HG03571 (cell line): ENCODE measurements at regions not wholly inside any gene's neighbourhood (a gene's known extent, or its start where the extent isn't known, plus 50 kb on each side); places are given as distances from the start of the nearest gene placed in this dataset.
"Not testable (repeated sequence)": the region's sequence is repeated elsewhere in the genome, so short reads cannot be mapped to it uniquely, and the experiment has no call there.

Experiments used
- ATAC-seq: cut with Tn5 transposase; IDR thresholded peaks from one replicate; pipeline ENCODE4 v1.9.1; 2021; ENCODE audit not compliant: unreplicated experiment

GRCh38 chr12:60185060-60185459 lies 589.2 kb downstream of the SLC16A7 start:
- no peak for ATAC-seq

- no peak for ATAC-seq
Measured at GRCh38 chr12:60191271-60191670, 595.4 kb downstream of the SLC16A7 start.

- ATAC-seq: no peak
Measured at GRCh38 chr12:60191676-60192359, 596.0 kb downstream of the SLC16A7 start.

GRCh38 chr12:60194678-60195077 lies 598.8 kb downstream of the SLC16A7 start:
- ATAC-seq: no peak

GRCh38 chr12:60195483-60195882 lies 599.7 kb downstream of the SLC16A7 start:
- no peak for ATAC-seq

GRCh38 chr12:60196366-60196765 lies 600.5 kb downstream of the SLC16A7 start:
- ATAC-seq: no peak

GRCh38 chr12:60197589-60197988 lies 601.8 kb downstream of the SLC16A7 start:
- ATAC-seq: no peak

GRCh38 chr12:60201891-60202290 lies 606.1 kb downstream of the SLC16A7 start:
- no peak for ATAC-seq

- ATAC-seq: no peak
Measured at GRCh38 chr12:60205500-60205899, 609.7 kb downstream of the SLC16A7 start.

GRCh38 chr12:60209521-60209920 lies 613.7 kb downstream of the SLC16A7 start:
- no peak for ATAC-seq

- ATAC-seq: no peak
Measured at GRCh38 chr12:60209933-60210332, 614.1 kb downstream of the SLC16A7 start.

- no peak for ATAC-seq
Measured at GRCh38 chr12:60210756-60211155, 614.9 kb downstream of the SLC16A7 start.

- ATAC-seq: no peak
Measured at GRCh38 chr12:60211244-60211643, 615.4 kb downstream of the SLC16A7 start.

- ATAC-seq: no peak
Measured at GRCh38 chr12:60212159-60213000, 616.6 kb downstream of the SLC16A7 start.

- ATAC-seq: not testable (repeated sequence)
Measured at GRCh38 chr12:60213272-60213671, 617.4 kb downstream of the SLC16A7 start.

GRCh38 chr12:60216226-60216625 lies 620.4 kb downstream of the SLC16A7 start:
- no peak for ATAC-seq

GRCh38 chr12:60223242-60223641 lies 627.4 kb downstream of the SLC16A7 start:
- no peak for ATAC-seq

- no peak for ATAC-seq
Measured at GRCh38 chr12:60225216-60226000, 629.6 kb downstream of the SLC16A7 start.

- ATAC-seq: no peak
Measured at GRCh38 chr12:60227916-60228315, 632.1 kb downstream of the SLC16A7 start.

- no peak for ATAC-seq
Measured at GRCh38 chr12:60230056-60230455, 634.2 kb downstream of the SLC16A7 start.

- no peak for ATAC-seq
Measured at GRCh38 chr12:60231303-60231702, 635.5 kb downstream of the SLC16A7 start.
